ENCODE measurements at regions not wholly inside any gene's neighbourhood (a gene's known extent, or its start where the extent isn't known, plus 50 kb on each side); places are given as distances from the start of the nearest gene placed in this dataset.

DNA sequence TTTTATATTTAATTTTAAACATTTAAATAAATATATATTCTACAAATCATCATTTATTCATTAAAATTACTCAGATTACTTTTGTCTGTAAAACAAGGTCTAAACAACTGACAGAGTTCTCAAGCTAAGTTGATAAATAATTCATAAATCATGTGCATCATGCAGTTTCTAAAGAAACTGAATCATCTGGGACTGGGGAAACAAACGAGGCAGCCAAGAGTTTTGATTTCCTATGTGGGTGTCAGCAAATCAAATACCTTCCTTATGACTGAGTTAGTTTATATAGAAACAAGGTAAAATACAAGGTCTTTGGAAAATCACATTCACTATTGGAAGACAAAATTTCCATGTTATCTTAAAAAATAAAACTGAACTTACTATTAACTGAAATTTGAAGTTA, 149.9 kb upstream of the BEND6 start:
- Histone ChIP-seq H3K9me3 (ENCODE audit: control insufficient read depth in 2 of 2, low read length in 2 of 2) (no peaks in the 10 kb centered on the region), H3K27me3 (ENCODE audit: control insufficient read depth in 1 of 2, insufficient read depth in 2 of 2, low read length in 2 of 2) (no peaks in the 10 kb centered on the region), H3K4me1 (ENCODE audit: control insufficient read depth, insufficient read depth, low read length) (no peaks in the 10 kb centered on the region), H3K27ac (ENCODE audit: low read length) (no peak overlapping the region), H3K4me3 (ENCODE audit: low read length in 2 of 2) (no peak overlapping the region), H3K36me3 (ENCODE audit: control insufficient read depth in 2 of 2, insufficient read depth in 2 of 2, low read length in 2 of 2) (no peaks in the 10 kb centered on the region), H3K9ac (ENCODE audit: low read length in 2 of 2) (no peak overlapping the region)

DNA sequence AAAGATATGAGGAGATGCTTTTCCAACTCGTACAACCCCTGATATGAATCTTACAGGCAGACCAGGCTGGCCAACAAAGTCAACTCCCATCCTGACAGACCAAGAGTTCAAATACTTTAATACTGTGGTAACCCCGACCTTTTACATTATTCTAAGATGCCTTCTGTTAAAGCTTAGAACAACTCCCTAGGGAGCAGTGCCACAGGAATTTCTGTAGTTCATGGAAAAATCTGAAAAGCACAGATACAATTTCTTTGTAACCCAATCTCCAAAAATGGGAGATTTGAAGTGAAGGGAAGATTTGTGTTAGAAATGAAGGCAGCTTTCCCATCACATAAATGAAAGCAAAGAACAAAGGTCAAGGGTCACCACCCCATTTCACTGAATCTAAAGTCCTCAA, 151.3 kb upstream of the BEND6 start:
- Histone ChIP-seq H3K9me3 (ENCODE audit: control insufficient read depth in 2 of 2, low read length in 2 of 2) (no peaks in the 10 kb centered on the region), H3K9ac (ENCODE audit: low read length in 2 of 2) (no peak overlapping the region), H3K4me3 (ENCODE audit: low read length in 2 of 2) (no peak overlapping the region), H3K36me3 (ENCODE audit: control insufficient read depth in 2 of 2, insufficient read depth in 2 of 2, low read length in 2 of 2) (no peaks in the 10 kb centered on the region), H3K27me3 (ENCODE audit: control insufficient read depth in 1 of 2, insufficient read depth in 2 of 2, low read length in 2 of 2) (no peaks in the 10 kb centered on the region), H3K4me1 (ENCODE audit: control insufficient read depth, insufficient read depth, low read length) (no peaks in the 10 kb centered on the region), H3K27ac (ENCODE audit: low read length) (no peak overlapping the region)

DNA sequence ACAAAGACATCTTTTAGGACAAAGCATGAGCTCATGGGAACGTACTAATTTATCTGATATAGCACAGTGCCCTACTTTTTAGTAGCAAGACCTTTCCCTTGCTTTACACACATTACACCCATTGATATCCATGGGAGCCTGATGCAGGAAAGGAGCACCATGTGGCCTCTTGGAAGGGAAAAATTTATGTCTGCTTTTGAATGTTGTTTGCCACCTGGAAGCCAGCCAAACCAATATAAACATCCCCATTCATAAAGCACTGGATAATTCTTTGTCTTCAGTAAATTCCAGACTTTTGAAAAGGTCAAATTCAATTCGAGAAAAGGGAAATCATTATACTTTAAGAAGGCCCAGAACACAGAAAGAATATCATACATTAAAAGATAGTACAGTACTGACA, 152.3 kb upstream of the BEND6 start:
- H3K36me3 ChIP-seq (ENCODE audit: control insufficient read depth in 2 of 2, insufficient read depth in 2 of 2, low read length in 2 of 2), result no peaks in the 10 kb centered on the region
- no peak overlapping the region for H3K4me3 ChIP-seq (ENCODE audit: low read length in 2 of 2)
- H3K27me3 ChIP-seq (ENCODE audit: control insufficient read depth in 1 of 2, insufficient read depth in 2 of 2, low read length in 2 of 2), result no peaks in the 10 kb centered on the region
- H3K4me1 ChIP-seq (ENCODE audit: control insufficient read depth, insufficient read depth, low read length), result no peaks in the 10 kb centered on the region
- no peaks in the 10 kb centered on the region for H3K9me3 ChIP-seq (ENCODE audit: control insufficient read depth in 2 of 2, low read length in 2 of 2)
- no peak overlapping the region for H3K9ac ChIP-seq (ENCODE audit: low read length in 2 of 2)
- no peak overlapping the region for H3K27ac ChIP-seq (ENCODE audit: low read length)

DNA sequence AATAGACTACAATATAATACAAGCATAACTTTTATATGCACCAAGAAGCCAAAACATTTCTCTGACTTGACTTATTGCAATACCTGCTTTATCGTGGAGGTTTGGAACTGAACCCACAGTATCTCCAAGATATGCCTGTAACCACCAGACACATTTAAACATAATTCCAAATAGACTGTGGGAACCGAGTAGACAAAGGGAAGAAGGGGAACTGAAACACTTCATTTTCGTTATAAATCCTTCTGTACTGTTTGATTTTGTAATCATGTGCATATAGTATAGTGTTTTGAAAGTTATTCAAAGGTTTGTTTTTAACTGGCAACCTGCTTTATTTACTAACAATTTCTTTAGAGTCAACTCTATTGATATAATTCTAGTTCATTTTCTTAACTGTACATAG, 154.9 kb upstream of the BEND6 start:
- H3K4me1 ChIP-seq (ENCODE audit: control insufficient read depth, insufficient read depth, low read length), result peaks cover 2% of the 10 kb centered on the region

DNA sequence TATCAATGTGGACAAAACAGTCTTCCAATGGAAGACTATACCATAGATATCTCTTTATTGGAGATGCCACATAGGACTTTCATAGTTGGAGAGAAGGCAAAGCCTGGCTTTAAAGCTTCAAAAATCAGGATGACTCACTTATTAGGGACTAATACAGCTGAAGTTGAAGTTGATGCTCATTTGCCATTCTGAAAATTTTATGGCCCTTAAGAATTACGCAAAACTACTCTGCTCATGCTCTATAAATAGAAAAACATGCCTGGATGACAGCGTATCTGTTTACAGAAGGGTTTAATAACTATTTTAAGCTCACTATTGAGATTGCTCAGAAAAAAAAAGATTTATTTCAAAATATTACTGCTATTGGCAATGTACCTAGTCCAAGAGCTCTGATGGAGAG, 155.5 kb upstream of the DST start:
- peaks cover 2% of the 10 kb centered on the region for H3K4me1 ChIP-seq (ENCODE audit: control insufficient read depth, insufficient read depth, low read length)
- no peaks in the 10 kb centered on the region for H3K27me3 ChIP-seq (ENCODE audit: control insufficient read depth in 1 of 2, insufficient read depth in 2 of 2, low read length in 2 of 2)
- no peaks in the 10 kb centered on the region for H3K36me3 ChIP-seq (ENCODE audit: control insufficient read depth in 2 of 2, insufficient read depth in 2 of 2, low read length in 2 of 2)
- H3K9me3 ChIP-seq (ENCODE audit: control insufficient read depth in 2 of 2, low read length in 2 of 2), result no peaks in the 10 kb centered on the region
- no peak overlapping the region for H3K27ac ChIP-seq (ENCODE audit: low read length)
- no peak overlapping the region for H3K9ac ChIP-seq (ENCODE audit: low read length in 2 of 2)
- no peak overlapping the region for H3K4me3 ChIP-seq (ENCODE audit: low read length in 2 of 2)

More for the DNA sequence above, 154.9 kb upstream of the BEND6 start:
- H3K9ac ChIP-seq (ENCODE audit: low read length in 2 of 2), result no peak overlapping the region
- H3K27ac ChIP-seq (ENCODE audit: low read length), result no peak overlapping the region
- no peaks in the 10 kb centered on the region for H3K9me3 ChIP-seq (ENCODE audit: control insufficient read depth in 2 of 2, low read length in 2 of 2)
- H3K4me3 ChIP-seq (ENCODE audit: low read length in 2 of 2), result no peak overlapping the region
- no peaks in the 10 kb centered on the region for H3K36me3 ChIP-seq (ENCODE audit: control insufficient read depth in 2 of 2, insufficient read depth in 2 of 2, low read length in 2 of 2)
- H3K27me3 ChIP-seq (ENCODE audit: control insufficient read depth in 1 of 2, insufficient read depth in 2 of 2, low read length in 2 of 2), result no peaks in the 10 kb centered on the region

DNA sequence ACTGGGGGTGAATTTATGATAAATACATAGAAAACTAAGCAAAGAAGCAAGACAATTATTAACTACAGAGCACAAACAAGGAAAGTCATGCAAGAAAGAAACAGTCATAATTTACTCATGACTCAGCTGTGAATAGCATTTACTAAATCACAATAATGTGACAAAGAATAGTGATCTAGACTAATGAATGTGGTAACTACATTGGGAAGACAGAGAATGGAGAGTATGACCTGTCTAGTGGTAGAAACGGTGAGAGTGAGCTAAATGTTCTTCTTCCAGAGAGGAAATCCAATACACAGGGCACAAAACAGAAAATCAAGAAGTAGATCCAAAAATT, 153.5 kb upstream of the DST start:
- no peaks in the 10 kb centered on the region for H3K9me3 ChIP-seq (ENCODE audit: control insufficient read depth in 2 of 2, low read length in 2 of 2)
- H3K36me3 ChIP-seq (ENCODE audit: control insufficient read depth in 2 of 2, insufficient read depth in 2 of 2, low read length in 2 of 2), result no peaks in the 10 kb centered on the region
- no peaks in the 10 kb centered on the region for H3K27me3 ChIP-seq (ENCODE audit: control insufficient read depth in 1 of 2, insufficient read depth in 2 of 2, low read length in 2 of 2)
- H3K9ac ChIP-seq (ENCODE audit: low read length in 2 of 2), result no peak overlapping the region
- H3K4me1 ChIP-seq (ENCODE audit: control insufficient read depth, insufficient read depth, low read length), result peaks cover 2% of the 10 kb centered on the region
- no peak overlapping the region for H3K4me3 ChIP-seq (ENCODE audit: low read length in 2 of 2)
- no peak overlapping the region for H3K27ac ChIP-seq (ENCODE audit: low read length)

DNA sequence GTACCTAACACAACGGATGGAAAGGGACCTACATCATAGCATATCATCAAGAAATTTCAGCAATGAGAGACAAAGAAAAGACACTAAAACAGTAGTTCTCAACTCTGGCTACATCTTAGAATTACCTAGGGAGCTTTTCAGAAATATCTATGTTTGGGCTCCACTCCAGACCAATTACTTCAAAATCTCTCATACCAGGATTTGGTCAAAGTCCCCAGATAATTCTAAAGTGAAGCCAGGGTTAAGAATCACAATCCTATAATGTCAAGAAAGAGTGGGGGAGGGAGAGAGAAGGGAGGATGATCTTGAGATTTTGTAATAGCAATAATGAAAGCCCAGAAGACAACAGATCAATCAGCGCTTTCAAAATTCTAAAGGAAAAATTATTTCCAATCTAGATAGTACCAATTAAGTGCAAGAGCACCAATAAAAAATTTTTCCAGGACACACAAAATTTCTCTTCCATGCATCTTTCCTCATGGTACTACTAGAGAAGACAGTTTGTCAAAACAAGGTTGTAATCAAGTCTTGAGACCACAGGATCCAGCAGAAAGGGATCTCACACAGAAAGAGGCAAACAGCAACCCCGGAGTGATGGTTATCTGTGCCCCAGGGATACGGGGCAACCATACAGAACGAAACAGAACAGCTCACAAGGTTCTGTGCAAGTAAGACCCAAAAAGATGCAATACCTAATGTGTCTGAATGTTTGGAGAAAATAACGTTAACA, 152.9 kb upstream of the DST start:
- H3K27me3 ChIP-seq (ENCODE audit: control insufficient read depth in 1 of 2, insufficient read depth in 2 of 2, low read length in 2 of 2), result no peaks in the 10 kb centered on the region
- H3K36me3 ChIP-seq (ENCODE audit: control insufficient read depth in 2 of 2, insufficient read depth in 2 of 2, low read length in 2 of 2), result no peaks in the 10 kb centered on the region
- no peaks in the 10 kb centered on the region for H3K9me3 ChIP-seq (ENCODE audit: control insufficient read depth in 2 of 2, low read length in 2 of 2)
- H3K27ac ChIP-seq (ENCODE audit: low read length), result no peak overlapping the region
- no peak overlapping the region for H3K4me3 ChIP-seq (ENCODE audit: low read length in 2 of 2)
- H3K9ac ChIP-seq (ENCODE audit: low read length in 2 of 2), result no peak overlapping the region
- peaks cover 2% of the 10 kb centered on the region for H3K4me1 ChIP-seq (ENCODE audit: control insufficient read depth, insufficient read depth, low read length)

DNA sequence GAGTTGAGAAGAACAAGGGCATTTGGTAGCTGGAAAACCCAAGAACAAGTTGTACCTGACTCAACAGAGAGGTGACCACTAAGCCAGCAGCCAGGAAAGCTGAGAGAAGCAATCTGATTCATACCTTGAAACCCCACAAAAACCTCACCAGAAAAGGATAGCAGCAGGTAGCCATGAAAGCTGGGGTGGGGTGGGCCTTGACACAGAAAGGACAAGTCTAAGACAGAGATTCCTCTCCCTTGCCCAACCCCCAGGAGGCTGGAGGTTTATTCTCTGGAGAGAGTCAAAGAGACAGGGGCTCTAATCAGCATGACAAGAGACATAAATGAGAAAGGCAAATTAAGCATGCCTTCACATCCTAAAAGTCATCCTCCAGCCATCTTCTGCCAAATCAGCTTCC, 151.7 kb upstream of the DST start:
- Histone ChIP-seq H3K27me3 (ENCODE audit: control insufficient read depth in 1 of 2, insufficient read depth in 2 of 2, low read length in 2 of 2) (no peaks in the 10 kb centered on the region), H3K4me3 (ENCODE audit: low read length in 2 of 2) (no peak overlapping the region), H3K9me3 (ENCODE audit: control insufficient read depth in 2 of 2, low read length in 2 of 2) (no peaks in the 10 kb centered on the region), H3K27ac (ENCODE audit: low read length) (no peak overlapping the region), H3K4me1 (ENCODE audit: control insufficient read depth, insufficient read depth, low read length) (peaks cover 2% of the 10 kb centered on the region), H3K36me3 (ENCODE audit: control insufficient read depth in 2 of 2, insufficient read depth in 2 of 2, low read length in 2 of 2) (no peaks in the 10 kb centered on the region), H3K9ac (ENCODE audit: low read length in 2 of 2) (no peak overlapping the region)

DNA sequence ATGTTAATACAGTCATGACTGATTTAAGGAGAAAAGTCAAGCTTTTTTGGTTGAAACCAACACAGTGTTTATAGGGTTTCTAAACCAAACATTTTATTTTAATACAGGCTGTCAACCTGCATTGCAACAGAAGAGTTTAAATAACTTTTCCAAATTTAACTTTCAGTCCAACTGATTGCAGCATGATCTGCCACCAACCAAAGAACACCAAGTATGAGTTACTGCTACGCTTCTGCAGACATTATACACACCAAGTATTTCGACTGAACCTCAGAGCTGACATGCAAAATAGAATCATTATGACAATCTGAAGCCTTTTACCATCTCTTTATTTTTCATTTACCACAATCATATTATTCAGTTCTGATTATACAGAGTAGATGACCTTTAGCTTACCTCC, 151.2 kb upstream of the DST start:
- no peaks in the 10 kb centered on the region for H3K27me3 ChIP-seq (ENCODE audit: control insufficient read depth in 1 of 2, insufficient read depth in 2 of 2, low read length in 2 of 2)
- no peak overlapping the region for H3K27ac ChIP-seq (ENCODE audit: low read length)
- no peak overlapping the region for H3K4me3 ChIP-seq (ENCODE audit: low read length in 2 of 2)
- H3K9ac ChIP-seq (ENCODE audit: low read length in 2 of 2), result no peak overlapping the region
- H3K4me1 ChIP-seq (ENCODE audit: control insufficient read depth, insufficient read depth, low read length), result peaks cover 2% of the 10 kb centered on the region
- H3K36me3 ChIP-seq (ENCODE audit: control insufficient read depth in 2 of 2, insufficient read depth in 2 of 2, low read length in 2 of 2), result no peaks in the 10 kb centered on the region
- H3K9me3 ChIP-seq (ENCODE audit: control insufficient read depth in 2 of 2, low read length in 2 of 2), result no peaks in the 10 kb centered on the region

DNA sequence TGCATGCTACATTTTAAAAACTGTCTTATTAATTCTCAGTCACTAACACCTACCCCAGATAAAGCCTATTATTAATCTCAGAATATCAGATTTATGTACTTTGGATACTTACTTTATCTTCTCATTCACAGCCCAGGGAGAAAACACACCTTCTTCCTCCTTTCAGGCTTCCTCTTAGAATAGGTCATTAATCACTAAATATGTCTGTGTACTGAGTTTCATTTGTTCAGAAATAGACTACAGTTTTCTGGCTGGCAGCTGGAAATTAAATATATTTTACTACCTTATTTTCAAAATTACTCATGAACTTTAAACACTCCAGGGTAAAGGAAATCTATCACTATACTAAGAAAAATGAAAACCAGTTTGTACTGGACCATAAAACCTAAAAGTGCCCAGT, 147.7 kb upstream of the DST start:
- no peak overlapping the region for H3K9ac ChIP-seq (ENCODE audit: low read length in 2 of 2)
- no peaks in the 10 kb centered on the region for H3K27me3 ChIP-seq (ENCODE audit: control insufficient read depth in 1 of 2, insufficient read depth in 2 of 2, low read length in 2 of 2)
- H3K27ac ChIP-seq (ENCODE audit: low read length), result no peak overlapping the region
- H3K9me3 ChIP-seq (ENCODE audit: control insufficient read depth in 2 of 2, low read length in 2 of 2), result no peaks in the 10 kb centered on the region
- no peaks in the 10 kb centered on the region for H3K4me1 ChIP-seq (ENCODE audit: control insufficient read depth, insufficient read depth, low read length)
- no peak overlapping the region for H3K4me3 ChIP-seq (ENCODE audit: low read length in 2 of 2)
- H3K36me3 ChIP-seq (ENCODE audit: control insufficient read depth in 2 of 2, insufficient read depth in 2 of 2, low read length in 2 of 2), result no peaks in the 10 kb centered on the region

DNA sequence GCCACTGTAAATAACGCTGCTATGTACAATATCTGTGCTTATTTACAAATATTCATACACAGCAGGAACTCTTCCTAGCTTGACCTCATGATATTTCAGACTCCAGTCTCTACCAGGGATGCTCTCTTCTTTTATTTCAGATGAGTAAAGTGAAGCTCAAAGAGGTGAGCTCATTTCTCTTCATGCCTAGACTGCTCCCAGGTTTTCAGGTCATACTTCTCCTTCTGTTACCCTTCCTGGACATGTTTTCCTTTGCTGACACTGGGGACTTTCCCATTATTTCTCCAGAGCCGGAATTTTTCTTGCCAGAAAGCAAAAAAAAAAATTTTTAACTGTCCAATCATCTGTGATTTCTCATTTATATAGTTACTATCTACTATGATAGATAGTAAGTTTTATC, 147.2 kb upstream of the DST start:
- H3K27me3 ChIP-seq (ENCODE audit: control insufficient read depth in 1 of 2, insufficient read depth in 2 of 2, low read length in 2 of 2), result no peaks in the 10 kb centered on the region
- no peak overlapping the region for H3K9ac ChIP-seq (ENCODE audit: low read length in 2 of 2)
- H3K36me3 ChIP-seq (ENCODE audit: control insufficient read depth in 2 of 2, insufficient read depth in 2 of 2, low read length in 2 of 2), result no peaks in the 10 kb centered on the region
- H3K4me3 ChIP-seq (ENCODE audit: low read length in 2 of 2), result no peak overlapping the region
- no peak overlapping the region for H3K27ac ChIP-seq (ENCODE audit: low read length)
- no peaks in the 10 kb centered on the region for H3K9me3 ChIP-seq (ENCODE audit: control insufficient read depth in 2 of 2, low read length in 2 of 2)
- no peaks in the 10 kb centered on the region for H3K4me1 ChIP-seq (ENCODE audit: control insufficient read depth, insufficient read depth, low read length)

All from stomach smooth muscle (tissue), 2 donors.